ENCODE measurements at regions not wholly inside any gene's neighbourhood (a gene's known extent, or its start where the extent isn't known, plus 50 kb on each side); places are given as distances from the start of the nearest gene placed in this dataset.

GRCh38 chr2:10980071-10980470 lies 68.3 kb downstream of the KCNF1 start:
- Histone ChIP-seq H3K36me3 (ENCODE audit: control insufficient read depth in 2 of 2, extremely low read depth in 1 of 2, insufficient read depth in 2 of 2, low read length in 2 of 2) (no peaks in the 10 kb centered on the region), H3K4me2 (ENCODE audit: insufficient read depth, low read length) (no peak overlapping the region), H3K4me3 (replicated peaks in 1 of 3; ENCODE audit: insufficient read depth in 1 of 3, low read depth in 1 of 3, low read length in 3 of 3) (no peak overlapping the region), H3K9ac (replicated peaks; ENCODE audit: extremely low read depth, insufficient read depth, low read length) (no peak overlapping the region), H3K27ac (ENCODE audit: insufficient read depth, low read depth, low read length) (no peak overlapping the region), H4K20me1 (replicated peaks; ENCODE audit: control insufficient read depth, extremely low read depth, insufficient read depth, low read length) (no peaks in the 10 kb centered on the region), H3K27me3 (ENCODE audit: control insufficient read depth in 2 of 2, insufficient read depth in 2 of 2, low read length in 2 of 2) (peaks cover 3 to 10% of the 10 kb centered on the region in 2 experiments), H3K9me1 (replicated peaks; ENCODE audit: control insufficient read depth, extremely low read depth, insufficient read depth, low read length) (no peaks in the 10 kb centered on the region), H3K79me2 (ENCODE audit: control insufficient read depth, insufficient read depth, low read length) (no peaks in the 10 kb centered on the region), H3K9me3 (replicated peaks; ENCODE audit: control insufficient read depth, insufficient read depth, low read length) (no peaks in the 10 kb centered on the region), H3K4me1 (ENCODE audit: control insufficient read depth, extremely low read depth, insufficient read depth, low read length) (no peaks in the 10 kb centered on the region), H2AFZ (ENCODE audit: low read depth, low read length) (no peak overlapping the region)
- no TSS peak for BruUV-seq (replicated peaks)
- ChIA-PET POLR2A (no interaction called here), CTCF (interaction anchor here (0.8 to 1.0 kb wide), 2 partner anchors 9 to 152 kb away, joined by 3 read pairs; no protein-coding TSS in a partner anchor)
- intact Hi-C loops (cut with micrococcal nuclease) = no loop called here
- dilution Hi-C loops (cut with MboI; ENCODE audit: extremely low pct_ligation_motif_present, low sequenced_read_pairs) = no loop called here
- DNase-seq (ENCODE audit: low read depth, low spot score) = no peak
- FAIRE-seq = no peak
- TF ChIP-seq JUN (IDR thresholded peaks at IDR 0.05; ENCODE audit: borderline replicate concordance, insufficient read depth, insufficient read length, low read depth) (no peak), CTCF (IDR thresholded peaks at IDR 0.05; ENCODE audit: extremely low read depth in 1 of 2, insufficient read depth in 1 of 2, low read depth in 1 of 2, low read length in 2 of 2) (no peak), EZH2 (IDR thresholded peaks at IDR 0.05; ENCODE audit: borderline replicate concordance, low read depth, low read length, severe bottlenecking) (no peak), POLR2A (IDR thresholded peaks at IDR 0.05; ENCODE audit: low read depth, low read length) (no peak), GATA2 (IDR thresholded peaks at IDR 0.05; ENCODE audit: insufficient read depth, insufficient read length, low read depth, low read length) (no peak), POLR2AphosphoS5 (IDR thresholded peaks at IDR 0.05; ENCODE audit: insufficient read depth, low read depth, low read length) (no peak)

GRCh38 chr2:10980886-10981425 lies 69.2 kb downstream of the KCNF1 start:
- no peak for FAIRE-seq
- no peaks in the 10 kb centered on the region for H3K36me3 ChIP-seq (ENCODE audit: control insufficient read depth in 2 of 2, extremely low read depth in 1 of 2, insufficient read depth in 2 of 2, low read length in 2 of 2)
- no peak for TF ChIP-seq MYC (IDR thresholded peaks at IDR 0.05; ENCODE audit: low read depth, low read length)
- no peak for TF ChIP-seq MAX (IDR thresholded peaks at IDR 0.05; ENCODE audit: insufficient read depth, insufficient read length)
- TF ChIP-seq EZH2 (IDR thresholded peaks at IDR 0.05; ENCODE audit: borderline replicate concordance, low read depth, low read length, severe bottlenecking) = no peak
- TF ChIP-seq CTCF (IDR thresholded peaks at IDR 0.05; ENCODE audit: extremely low read depth in 1 of 2, insufficient read depth in 1 of 2, low read depth in 1 of 2, low read length in 2 of 2) = no peak
- TF ChIP-seq JUN (IDR thresholded peaks at IDR 0.05; ENCODE audit: borderline replicate concordance, insufficient read depth, insufficient read length, low read depth) = no peak
- no peak for TF ChIP-seq POLR2A (IDR thresholded peaks at IDR 0.05; ENCODE audit: low read depth, low read length)
- TF ChIP-seq FOS (IDR thresholded peaks at IDR 0.05; ENCODE audit: borderline replicate concordance, insufficient read depth, low read length) = no peak
- no peak for TF ChIP-seq GATA2 (IDR thresholded peaks at IDR 0.05; ENCODE audit: insufficient read depth, insufficient read length, low read depth, low read length)
- TF ChIP-seq POLR2AphosphoS5 (IDR thresholded peaks at IDR 0.05; ENCODE audit: insufficient read depth, low read depth, low read length) = no peak
- no peak overlapping the region for H2AFZ ChIP-seq (ENCODE audit: low read depth, low read length)
- no peaks in the 10 kb centered on the region for H3K79me2 ChIP-seq (ENCODE audit: control insufficient read depth, insufficient read depth, low read length)
- H3K27ac ChIP-seq (ENCODE audit: insufficient read depth, low read depth, low read length) = no peak overlapping the region
- H3K9me3 ChIP-seq (replicated peaks; ENCODE audit: control insufficient read depth, insufficient read depth, low read length) = no peaks in the 10 kb centered on the region
- H3K9me1 ChIP-seq (replicated peaks; ENCODE audit: control insufficient read depth, extremely low read depth, insufficient read depth, low read length) = no peaks in the 10 kb centered on the region
- H3K9ac ChIP-seq (replicated peaks; ENCODE audit: extremely low read depth, insufficient read depth, low read length) = no peak overlapping the region
- peaks cover 3 to 7% of the 10 kb centered on the region in 2 experiments for H3K27me3 ChIP-seq (ENCODE audit: control insufficient read depth in 2 of 2, insufficient read depth in 2 of 2, low read length in 2 of 2)
- no peaks in the 10 kb centered on the region for H4K20me1 ChIP-seq (replicated peaks; ENCODE audit: control insufficient read depth, extremely low read depth, insufficient read depth, low read length)
- intact Hi-C loops (cut with micrococcal nuclease) = no loop called here
- no peak overlapping the region for H3K4me3 ChIP-seq (replicated peaks in 1 of 3; ENCODE audit: insufficient read depth in 1 of 3, low read depth in 1 of 3, low read length in 3 of 3)
- H3K4me1 ChIP-seq (ENCODE audit: control insufficient read depth, extremely low read depth, insufficient read depth, low read length) = no peaks in the 10 kb centered on the region
- POLR2A ChIA-PET = no interaction called here
- no peak for DNase-seq (ENCODE audit: low read depth, low spot score)
- CTCF ChIA-PET = no interaction called here
- no TSS peak for BruUV-seq (replicated peaks)
- dilution Hi-C loops (cut with MboI; ENCODE audit: extremely low pct_ligation_motif_present, low sequenced_read_pairs) = no loop called here
- no peak overlapping the region for H3K4me2 ChIP-seq (ENCODE audit: insufficient read depth, low read length)
